ENCODE measurements at regions not wholly inside any gene's neighbourhood (a gene's known extent, or its start where the extent isn't known, plus 50 kb on each side); places are given as distances from the start of the nearest gene placed in this dataset.

GRCh38 chr4:153931804-153932203, 142.9 kb upstream of the SFRP2 start:
- TF ChIP-seq EZH2 (IDR thresholded peaks at IDR 0.05; ENCODE audit: borderline replicate concordance, low read depth, low read length, severe bottlenecking), result no peak
- no peak for TF ChIP-seq CTCF (IDR thresholded peaks at IDR 0.05; ENCODE audit: borderline replicate concordance, extremely low read depth, low read length, poor library complexity, severe bottlenecking)

Data from DND-41 (cell line).